KMS-11 (cell line): ENCODE measurements at regions not wholly inside any gene's neighbourhood (a gene's known extent, or its start where the extent isn't known, plus 50 kb on each side); places are given as distances from the start of the nearest gene placed in this dataset.

Source experiments
- H2AFZ ChIP-seq: fragments of 200-600 bp; sonication (generic); 2 replicates; pipeline ENCODE4 v1.6.1; 2016; ENCODE audit warnings: antibody characterized with exemption, mixed run types, low read depth
- H3K27ac ChIP-seq: fragments of 200-600 bp; sonication (generic); 2 replicates; pipeline ENCODE4 v1.6.1; 2016; ENCODE audit warnings: mild to moderate bottlenecking, mixed run types
- H3K27me3 ChIP-seq: fragments of 200-600 bp; sonication (generic); 2 replicates; pipeline ENCODE4 v1.6.1; 2017; ENCODE audit warnings: mild to moderate bottlenecking, low read depth, mixed run types, moderate library complexity; ENCODE audit not compliant: insufficient read depth
- H3K36me3 ChIP-seq: fragments of 200-600 bp; sonication (generic); 2 replicates; pipeline ENCODE4 v1.6.1; 2017; ENCODE audit warnings: mild to moderate bottlenecking, mixed run types; ENCODE audit not compliant: insufficient read depth
- H3K4me1 ChIP-seq: fragments of 200-600 bp; sonication (generic); 2 replicates; pipeline ENCODE4 v1.6.1; 2016; ENCODE audit warnings: mild to moderate bottlenecking, low read depth, mixed run types; ENCODE audit not compliant: poor library complexity, severe bottlenecking
- H3K4me2 ChIP-seq: fragments of 200-600 bp; sonication (generic); 2 replicates; pipeline ENCODE4 v1.7.0; 2016; ENCODE audit warnings: mild to moderate bottlenecking, mixed run types
- H3K4me3 ChIP-seq: fragments of 200-600 bp; sonication (generic); IDR thresholded peaks from 2 replicates; pipeline ENCODE4 v1.6.1; 2017; ENCODE audit warnings: low read depth, low read length, mixed read lengths; ENCODE audit not compliant: insufficient read depth
- H3K79me2 ChIP-seq: fragments of 200-600 bp; sonication (generic); 2 replicates; pipeline ENCODE4 v1.6.1; 2016; ENCODE audit warnings: low read depth, mixed run types; ENCODE audit not compliant: insufficient read depth
- H3K9ac ChIP-seq: fragments of 200-600 bp; sonication (generic); 2 replicates; pipeline ENCODE4 v1.6.1; 2016; ENCODE audit warnings: mild to moderate bottlenecking, mixed run types
- H4K20me1 ChIP-seq: fragments of 200-600 bp; sonication (generic); 2 replicates; pipeline ENCODE4 v1.6.1; 2016; ENCODE audit warnings: mild to moderate bottlenecking, mixed run types; ENCODE audit not compliant: insufficient read depth
- CTCF ChIP-seq: fragments of 200-600 bp; sonication (generic); conservative IDR thresholded peaks from 2 replicates; pipeline ENCODE4 v1.6.1; 2017; ENCODE audit warnings: low read depth, mild to moderate bottlenecking, antibody characterized with exemption, low read length, moderate library complexity, mixed read lengths

- H3K27me3 ChIP-seq = no peaks in the 10 kb centered on the region
- H4K20me1 ChIP-seq = no peaks in the 10 kb centered on the region
- no peak overlapping the region for H2AFZ ChIP-seq
- H3K36me3 ChIP-seq = no peaks in the 10 kb centered on the region
- no peak for TF ChIP-seq CTCF
- H3K4me3 ChIP-seq = no peak overlapping the region
- H3K4me2 ChIP-seq = no peak overlapping the region
- no peak overlapping the region for H3K9ac ChIP-seq
- H3K79me2 ChIP-seq = no peaks in the 10 kb centered on the region
- H3K27ac ChIP-seq = no peak overlapping the region
- no peaks in the 10 kb centered on the region for H3K4me1 ChIP-seq
Observed at GRCh38 chr4:66073961-66074360, 403.7 kb upstream of the EPHA5 start.

- H3K4me1 ChIP-seq = no peaks in the 10 kb centered on the region
- H3K27ac ChIP-seq = no peak overlapping the region
- no peaks in the 10 kb centered on the region for H3K36me3 ChIP-seq
- H2AFZ ChIP-seq = no peak overlapping the region
- H3K27me3 ChIP-seq = no peaks in the 10 kb centered on the region
- H3K79me2 ChIP-seq = no peaks in the 10 kb centered on the region
- no peak overlapping the region for H3K9ac ChIP-seq
- TF ChIP-seq CTCF = no peak
- no peak overlapping the region for H3K4me3 ChIP-seq
- H3K4me2 ChIP-seq = no peak overlapping the region
- H4K20me1 ChIP-seq = no peaks in the 10 kb centered on the region
Observed at GRCh38 chr4:66071911-66072310, 401.6 kb upstream of the EPHA5 start.

- no peak overlapping the region for H3K27ac ChIP-seq
- H3K27me3 ChIP-seq = no peaks in the 10 kb centered on the region
- H3K79me2 ChIP-seq = no peaks in the 10 kb centered on the region
- no peaks in the 10 kb centered on the region for H4K20me1 ChIP-seq
- no peaks in the 10 kb centered on the region for H3K36me3 ChIP-seq
- no peak for TF ChIP-seq CTCF
- H3K4me1 ChIP-seq = no peaks in the 10 kb centered on the region
- H3K4me2 ChIP-seq = no peak overlapping the region
- H3K4me3 ChIP-seq = no peak overlapping the region
- no peak overlapping the region for H3K9ac ChIP-seq
- no peak overlapping the region for H2AFZ ChIP-seq
Observed at GRCh38 chr4:66062921-66063320, 392.6 kb upstream of the EPHA5 start.

- Histone ChIP-seq H4K20me1 (no peaks in the 10 kb centered on the region), H3K4me1 (no peaks in the 10 kb centered on the region), H3K36me3 (no peaks in the 10 kb centered on the region), H3K79me2 (no peaks in the 10 kb centered on the region), H2AFZ (no peak overlapping the region), H3K9ac (no peak overlapping the region), H3K4me2 (no peak overlapping the region), H3K4me3 (no peak overlapping the region), H3K27ac (no peak overlapping the region), H3K27me3 (no peaks in the 10 kb centered on the region)
- no peak for TF ChIP-seq CTCF
Observed at GRCh38 chr4:66062044-66062443, 391.8 kb upstream of the EPHA5 start.

GRCh38 chr4:66059556-66059955 is 389.3 kb upstream of the EPHA5 start:
- H3K9ac ChIP-seq = no peak overlapping the region
- H2AFZ ChIP-seq = no peak overlapping the region
- H3K4me3 ChIP-seq = no peak overlapping the region
- no peaks in the 10 kb centered on the region for H4K20me1 ChIP-seq
- no peaks in the 10 kb centered on the region for H3K4me1 ChIP-seq
- no peaks in the 10 kb centered on the region for H3K79me2 ChIP-seq
- H3K4me2 ChIP-seq = no peak overlapping the region
- H3K27me3 ChIP-seq = no peaks in the 10 kb centered on the region
- H3K36me3 ChIP-seq = no peaks in the 10 kb centered on the region
- TF ChIP-seq CTCF = no peak
- no peak overlapping the region for H3K27ac ChIP-seq
